Neuronal stem cell (in vitro differentiated cells): ENCODE measurements at regions not wholly inside any gene's neighbourhood (a gene's known extent, or its start where the extent isn't known, plus 50 kb on each side); places are given as distances from the start of the nearest gene placed in this dataset.

ENCODE experiments used
- DNase-seq: peaks from one replicate; pipeline ENCODE4 v3.0.0-alpha.2; 2013; ENCODE audit warnings: low spot score
- H2AFZ ChIP-seq: one replicate; pipeline ENCODE4 v1.6.1; 2013; ENCODE audit warnings: mild to moderate bottlenecking, low read length, inconsistent platforms
- H2AK5ac ChIP-seq: 2 replicates; pipeline ENCODE4 v1.6.1; 2013; ENCODE audit warnings: low read depth, mild to moderate bottlenecking, inconsistent platforms, low read length, moderate library complexity, mixed read lengths
- H2BK120ac ChIP-seq: 2 replicates; pipeline ENCODE4 v1.6.1; 2013; ENCODE audit warnings: low read depth, mild to moderate bottlenecking, inconsistent platforms, low read length, moderate library complexity, mixed read lengths
- H2BK12ac ChIP-seq: one replicate; pipeline ENCODE4 v1.6.1; 2013; ENCODE audit warnings: low read length, inconsistent platforms
- H2BK15ac ChIP-seq: 2 replicates; pipeline ENCODE4 v1.6.1; 2013; ENCODE audit warnings: mild to moderate bottlenecking, low read length, inconsistent platforms, mixed read lengths
- H2BK5ac ChIP-seq: one replicate; pipeline ENCODE4 v1.6.1; 2013; ENCODE audit warnings: inconsistent platforms, mild to moderate bottlenecking, low read length, moderate library complexity
- H3K14ac ChIP-seq: one replicate; pipeline ENCODE4 v1.6.1; 2013; ENCODE audit warnings: low read length, inconsistent platforms
- H3K18ac ChIP-seq: 2 replicates; pipeline ENCODE4 v1.6.1; 2013; ENCODE audit warnings: low read length, inconsistent platforms
- H3K23ac ChIP-seq: 2 replicates; pipeline ENCODE4 v1.6.1; 2013; ENCODE audit warnings: low read depth, mild to moderate bottlenecking, mixed read lengths, low read length, inconsistent platforms; ENCODE audit not compliant: poor library complexity
- H3K27ac ChIP-seq: replicated peaks from 3 replicates; pipeline ENCODE4 v1.5.1; 2013; ENCODE audit warnings: low read length, inconsistent platforms
- H3K27me3 ChIP-seq, 3 experiments: 2 replicates each; pipeline ENCODE4 v1.6.1; 2013; ENCODE audit warnings: low read length in 3 of 3, mild to moderate bottlenecking in 2 of 3, inconsistent platforms in 1 of 3, low read depth in 1 of 3, mixed read lengths in 1 of 3, moderate library complexity in 1 of 3; ENCODE audit not compliant: control insufficient read depth in 3 of 3, insufficient read depth in 3 of 3
- H3K36me3 ChIP-seq, 2 donors: replicated peaks in 1 of 2; 2 replicates each; pipeline ENCODE4 v1.6.1; 2013; ENCODE audit warnings: low read length in 2 of 2; ENCODE audit not compliant: control insufficient read depth in 2 of 2, insufficient read depth in 2 of 2
- H3K4ac ChIP-seq: 2 replicates; pipeline ENCODE4 v1.6.1; 2013; ENCODE audit warnings: inconsistent platforms, mild to moderate bottlenecking, low read length, moderate library complexity
- H3K4me1 ChIP-seq, 2 donors: 1 replicate in 1 of 2; 2 replicates in 1 of 2; pipeline ENCODE4 v1.6.1; 2013; ENCODE audit warnings: low read length in 2 of 2, low read depth in 1 of 2; ENCODE audit not compliant: control insufficient read depth in 2 of 2, insufficient read depth in 1 of 2
- H3K4me2 ChIP-seq: one replicate; pipeline ENCODE4 v1.6.1; 2013; ENCODE audit warnings: mild to moderate bottlenecking, low read length, inconsistent platforms; ENCODE audit not compliant: insufficient read depth, poor library complexity, severe bottlenecking
- H3K4me3 ChIP-seq, 2 donors: 2 replicates each; pipeline ENCODE4 v1.5.1; 2013; ENCODE audit warnings: low read length in 2 of 2, mild to moderate bottlenecking in 2 of 2, inconsistent platforms in 1 of 2, moderate library complexity in 1 of 2
- H3K79me1 ChIP-seq: one replicate; pipeline ENCODE4 v1.6.1; 2013; ENCODE audit warnings: low read depth, mild to moderate bottlenecking, inconsistent platforms, low read length, moderate library complexity
- H3K9ac ChIP-seq: one replicate; pipeline ENCODE4 v1.6.1; 2013; ENCODE audit warnings: mild to moderate bottlenecking, low read depth, low read length, inconsistent platforms; ENCODE audit not compliant: poor library complexity
- H3K9me3 ChIP-seq, 2 donors: replicated peaks in 1 of 2; 2 replicates each; pipeline versions ENCODE3 to v1.6.1; 2013; ENCODE audit warnings: low read length in 2 of 2, mild to moderate bottlenecking in 2 of 2, inconsistent platforms in 1 of 2, low read depth in 1 of 2, mixed read lengths in 1 of 2, moderate library complexity in 1 of 2; ENCODE audit not compliant: control insufficient read depth in 2 of 2, insufficient read depth in 1 of 2
- H4K8ac ChIP-seq: one replicate; pipeline ENCODE4 v1.6.1; 2013; ENCODE audit warnings: low read depth, mild to moderate bottlenecking, inconsistent platforms, low read length, moderate library complexity
- H4K91ac ChIP-seq: one replicate; pipeline ENCODE4 v1.6.1; 2013; ENCODE audit warnings: low read length, low read depth, mild to moderate bottlenecking, inconsistent platforms; ENCODE audit not compliant: poor library complexity
- WGBS, 2 donors: extraction: QIAGEN DNeasy Blood & Tissue Kit; methylation state at CpG; one replicate each; pipeline ENCODE4 v1.1.7; 2013; ENCODE audit warnings: missing lambda C conversion rate in 2 of 2, mixed read lengths in 1 of 2; ENCODE audit not compliant: insufficient read length in 2 of 2, insufficient replicate concordance in 1 of 2; ENCODE audit errors: extremely low coverage in 2 of 2; 5-methylcytosine and 5-hydroxymethylcytosine counted together

DNA sequence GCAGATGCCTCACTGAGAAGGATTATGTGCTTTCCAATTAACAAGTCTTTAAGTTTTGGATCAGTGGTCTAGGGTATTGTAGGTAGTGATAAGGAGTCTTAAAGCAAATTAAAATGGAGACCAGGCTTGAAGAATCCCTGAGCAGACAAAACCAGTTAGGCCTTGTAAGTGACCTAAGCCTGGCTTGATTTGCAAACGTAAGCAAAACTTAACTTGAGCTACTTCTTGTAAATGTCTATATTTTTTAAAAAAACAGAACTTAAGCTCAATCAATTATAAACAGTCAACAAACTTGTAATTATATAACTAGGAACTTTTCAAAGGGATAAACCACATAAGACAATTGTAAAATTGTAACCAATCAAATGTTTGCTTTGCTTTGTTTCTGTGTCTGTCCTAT lies 72.7 kb upstream of the NALF2 start:
- Histone ChIP-seq H3K9ac (no peak overlapping the region), H3K14ac (no peak overlapping the region), H3K18ac (no peak overlapping the region), H3K23ac (no peak overlapping the region), H2BK5ac (no peak overlapping the region), H4K8ac (no peak overlapping the region), H3K4me3 (no peak overlapping the region), H3K27ac (no peak overlapping the region), H2AK5ac (no peak overlapping the region), H3K36me3 (no peaks in the 10 kb centered on the region), H3K4me1 (peaks cover 0 to 9% of the 10 kb centered on the region in 2 donors), H2BK120ac (no peak overlapping the region), H2AFZ (no peak overlapping the region), H3K9me3 (no peaks in the 10 kb centered on the region), H2BK15ac (no peak overlapping the region), H2BK12ac (no peak overlapping the region), H4K91ac (no peak overlapping the region), H3K79me1 (no peaks in the 10 kb centered on the region), H3K4me2 (no peak overlapping the region), H3K4ac (no peak overlapping the region), H3K27me3 (peaks cover 0 to 8% (median 0%) of the 10 kb centered on the region in 3 experiments)
- DNase-seq: no peak
- no CpG with 5 or more reads among the region's 1 CpG for WGBS, 2 donors

DNA sequence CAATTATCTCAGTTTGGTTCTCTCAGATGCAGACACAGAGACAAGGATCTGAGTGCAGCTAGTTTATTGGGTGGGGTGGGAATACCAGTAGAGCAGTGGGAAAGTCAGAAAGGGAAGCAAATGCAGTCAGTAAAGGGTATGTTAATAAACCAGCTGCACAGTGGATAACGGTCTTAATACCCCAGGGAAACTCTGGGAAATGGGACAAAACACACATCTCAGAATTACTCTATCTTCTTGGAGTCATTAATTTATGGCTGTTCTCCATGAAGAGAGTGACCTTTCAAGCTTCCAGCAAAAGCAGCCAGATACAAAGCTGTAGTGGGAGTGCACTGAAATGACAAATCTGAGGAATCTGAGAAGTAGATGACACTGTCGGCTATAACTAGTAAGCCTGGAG lies 73.3 kb upstream of the NALF2 start:
- no peak overlapping the region for H3K9ac ChIP-seq
- no peak overlapping the region for H3K4ac ChIP-seq
- no peak overlapping the region for H3K23ac ChIP-seq
- no peak overlapping the region for H2AFZ ChIP-seq
- WGBS, 2 donors: no CpG with 5 or more reads among the region's 2 CpGs
- no peak overlapping the region for H4K91ac ChIP-seq
- no peaks in the 10 kb centered on the region for H3K79me1 ChIP-seq
- no peak for DNase-seq
- H2BK12ac ChIP-seq: no peak overlapping the region
- no peak overlapping the region for H2BK120ac ChIP-seq
- H3K4me1 ChIP-seq: peaks cover 0 to 9% of the 10 kb centered on the region in 2 donors
- H3K9me3 ChIP-seq: no peaks in the 10 kb centered on the region
- H2AK5ac ChIP-seq: no peak overlapping the region
- H3K36me3 ChIP-seq: no peaks in the 10 kb centered on the region
- H3K27me3 ChIP-seq: peaks cover 0 to 13% (median 0%) of the 10 kb centered on the region in 3 experiments
- no peak overlapping the region for H3K4me2 ChIP-seq
- no peak overlapping the region for H2BK5ac ChIP-seq
- no peak overlapping the region for H3K14ac ChIP-seq
- no peak overlapping the region for H2BK15ac ChIP-seq
- no peak overlapping the region for H3K18ac ChIP-seq
- no peak overlapping the region for H3K4me3 ChIP-seq
- H3K27ac ChIP-seq: no peak overlapping the region
- no peak overlapping the region for H4K8ac ChIP-seq

DNA sequence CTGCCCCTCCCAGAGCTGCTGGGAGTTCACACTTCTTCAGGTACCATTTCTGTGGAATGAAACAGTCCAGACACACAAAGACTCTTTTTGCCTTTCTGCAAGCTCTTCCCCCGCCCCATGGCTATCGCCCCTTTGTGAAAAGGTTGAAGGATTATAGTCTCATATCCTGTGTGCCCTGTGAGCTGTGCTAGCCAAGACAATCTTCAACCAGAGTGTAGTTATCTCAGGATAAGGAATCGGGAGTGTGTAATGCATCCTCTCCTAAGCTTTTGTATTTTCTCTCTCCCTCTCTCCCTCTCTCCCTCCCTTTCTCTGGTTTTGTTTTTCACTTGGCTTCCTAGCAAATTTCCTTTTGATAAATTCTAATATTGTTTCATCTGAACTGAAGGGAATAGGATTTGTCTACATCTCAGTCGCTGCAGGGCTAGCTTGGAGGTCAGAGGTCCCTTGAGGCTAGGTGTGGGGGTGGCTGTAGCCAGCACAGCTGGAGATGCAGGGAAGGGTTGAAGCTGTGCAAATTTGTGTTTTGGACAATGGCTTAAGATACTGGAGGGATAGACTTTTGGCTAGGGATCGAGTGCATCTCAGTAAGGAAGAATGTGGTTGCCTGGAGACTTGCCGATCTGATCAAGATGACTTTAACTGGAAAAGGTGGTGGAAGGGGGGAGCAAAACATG lies 74.6 kb upstream of the NALF2 start:
- no peak overlapping the region for H3K23ac ChIP-seq
- H2BK5ac ChIP-seq: no peak overlapping the region
- H4K91ac ChIP-seq: no peak overlapping the region
- H2BK12ac ChIP-seq: no peak overlapping the region
- H3K79me1 ChIP-seq: no peaks in the 10 kb centered on the region
- H2BK15ac ChIP-seq: no peak overlapping the region
- H3K9ac ChIP-seq: no peak overlapping the region
- H4K8ac ChIP-seq: no peak overlapping the region
- no peak for DNase-seq
- H3K36me3 ChIP-seq: no peaks in the 10 kb centered on the region
- H3K4ac ChIP-seq: no peak overlapping the region
- H3K14ac ChIP-seq: no peak overlapping the region
- no peak overlapping the region for H2BK120ac ChIP-seq
- peaks cover 0 to 9% of the 10 kb centered on the region in 2 donors for H3K4me1 ChIP-seq
- no peak overlapping the region for H2AFZ ChIP-seq
- no peak overlapping the region for H3K27ac ChIP-seq
- H2AK5ac ChIP-seq: no peak overlapping the region
- H3K9me3 ChIP-seq: no peaks in the 10 kb centered on the region
- H3K27me3 ChIP-seq: peaks cover 0 to 13% (median 0%) of the 10 kb centered on the region in 3 experiments
- H3K4me3 ChIP-seq: no peak overlapping the region
- no CpG with 5 or more reads among the region's 6 CpGs for WGBS, 2 donors
- no peak overlapping the region for H3K18ac ChIP-seq
- H3K4me2 ChIP-seq: no peak overlapping the region

DNA sequence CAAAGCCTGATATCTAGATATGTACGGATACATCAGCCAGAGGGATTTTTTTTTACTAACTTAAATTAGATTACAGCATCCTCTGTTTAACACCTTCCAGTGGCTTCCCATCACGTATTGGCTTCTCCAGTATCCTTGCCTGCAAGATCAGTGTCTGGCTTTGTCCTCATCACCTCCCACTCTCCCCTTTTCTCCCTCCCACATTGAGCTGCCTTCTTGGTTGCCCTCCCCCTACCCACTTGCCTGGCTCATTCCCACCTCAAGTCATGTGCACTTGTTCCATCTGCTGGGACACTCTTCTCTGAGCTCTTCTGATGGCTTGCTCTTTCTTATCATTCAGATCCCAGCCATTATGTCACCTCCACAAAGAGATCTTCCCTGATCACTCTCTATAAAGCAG lies 75.9 kb upstream of the NALF2 start:
- no peaks in the 10 kb centered on the region for H3K36me3 ChIP-seq
- H2BK15ac ChIP-seq: no peak overlapping the region
- H3K4me3 ChIP-seq: no peak overlapping the region
- no peak overlapping the region for H4K91ac ChIP-seq
- DNase-seq: no peak
- no peak overlapping the region for H3K9ac ChIP-seq
- no peak overlapping the region for H2BK120ac ChIP-seq
- no peak overlapping the region for H3K23ac ChIP-seq
- no peak overlapping the region for H3K4me2 ChIP-seq
- no peak overlapping the region for H4K8ac ChIP-seq
- H3K4me1 ChIP-seq: peaks cover 0 to 9% of the 10 kb centered on the region in 2 donors
- no peaks in the 10 kb centered on the region for H3K9me3 ChIP-seq
- WGBS, 2 donors: no CpG with 5 or more reads among the region's 2 CpGs
- peaks cover 0 to 13% (median 0%) of the 10 kb centered on the region in 3 experiments for H3K27me3 ChIP-seq
- H3K4ac ChIP-seq: no peak overlapping the region
- no peak overlapping the region for H3K27ac ChIP-seq
- H2BK12ac ChIP-seq: no peak overlapping the region
- H2AFZ ChIP-seq: no peak overlapping the region
- no peaks in the 10 kb centered on the region for H3K79me1 ChIP-seq
- H2BK5ac ChIP-seq: no peak overlapping the region
- no peak overlapping the region for H2AK5ac ChIP-seq
- no peak overlapping the region for H3K18ac ChIP-seq
- no peak overlapping the region for H3K14ac ChIP-seq
